ENCODE measurements at regions not wholly inside any gene's neighbourhood (a gene's known extent, or its start where the extent isn't known, plus 50 kb on each side); places are given as distances from the start of the nearest gene placed in this dataset.
"Not testable (repeated sequence)": the region's sequence is repeated elsewhere in the genome, so short reads cannot be mapped to it uniquely, and the experiment has no call there.

DNA sequence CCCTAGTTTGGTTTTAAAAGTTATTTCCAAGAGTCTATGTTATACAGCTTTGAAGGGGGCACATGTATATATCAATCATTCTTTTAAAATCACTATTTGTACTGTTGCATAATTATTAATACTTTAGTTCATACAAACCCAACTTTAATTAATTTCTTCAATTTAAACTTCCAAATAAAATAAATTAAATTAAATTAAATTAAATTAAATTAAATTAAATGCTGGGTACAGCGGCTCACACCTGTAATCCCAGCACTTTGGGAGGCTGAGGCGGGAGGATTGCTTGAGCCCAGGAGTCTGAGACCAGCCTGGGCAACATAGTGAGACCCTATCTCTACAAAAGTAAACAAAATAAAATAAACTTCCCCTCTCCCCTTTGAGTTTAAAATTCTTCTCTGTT lies 98.9 kb upstream of the MYO10 start:
- DNase-seq (ENCODE audit: low spot score) = not testable (repeated sequence)

DNA sequence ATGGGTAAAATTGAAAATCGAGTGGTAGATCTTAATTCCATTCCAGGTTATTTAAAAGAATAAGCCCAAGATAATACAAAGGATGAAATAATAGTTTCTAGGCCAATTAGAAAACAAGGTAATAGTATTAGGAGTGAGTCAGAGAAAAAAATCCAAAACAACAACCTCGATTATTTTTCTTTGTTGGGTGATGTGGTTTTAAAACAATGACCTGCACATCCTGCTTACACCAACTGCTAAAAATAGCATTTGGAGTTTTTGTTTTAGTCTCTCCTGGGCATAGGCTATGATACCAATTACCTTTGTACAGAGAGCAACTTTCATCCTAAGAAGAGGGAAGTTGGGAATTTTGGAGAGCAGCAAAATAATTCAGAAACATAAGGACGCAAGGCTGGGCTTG lies 101.7 kb upstream of the MYO10 start:
- peak; percentile 83 for DNase-seq (ENCODE audit: low spot score)

DNA sequence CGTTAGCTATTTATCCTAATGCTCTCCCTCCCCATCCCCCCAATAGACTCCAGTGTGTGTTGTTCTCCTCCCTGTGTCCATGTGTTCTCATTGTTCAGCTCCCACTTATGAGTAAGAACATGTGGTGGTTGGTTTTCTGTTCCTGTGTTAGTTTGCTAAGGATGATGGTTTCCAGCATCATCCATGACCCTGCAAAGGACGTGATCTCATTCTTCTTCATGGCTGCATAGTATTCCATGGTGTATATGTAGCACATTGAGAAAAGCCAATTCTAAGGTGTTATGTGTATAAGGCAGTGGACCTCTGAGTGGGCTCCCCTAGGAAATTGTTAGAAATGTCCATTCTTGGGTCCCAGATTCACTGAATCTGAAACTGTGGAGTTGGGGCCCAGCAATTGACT lies 103.1 kb upstream of the MYO10 start:
- DNase-seq (ENCODE audit: low spot score) = no peak

DNA sequence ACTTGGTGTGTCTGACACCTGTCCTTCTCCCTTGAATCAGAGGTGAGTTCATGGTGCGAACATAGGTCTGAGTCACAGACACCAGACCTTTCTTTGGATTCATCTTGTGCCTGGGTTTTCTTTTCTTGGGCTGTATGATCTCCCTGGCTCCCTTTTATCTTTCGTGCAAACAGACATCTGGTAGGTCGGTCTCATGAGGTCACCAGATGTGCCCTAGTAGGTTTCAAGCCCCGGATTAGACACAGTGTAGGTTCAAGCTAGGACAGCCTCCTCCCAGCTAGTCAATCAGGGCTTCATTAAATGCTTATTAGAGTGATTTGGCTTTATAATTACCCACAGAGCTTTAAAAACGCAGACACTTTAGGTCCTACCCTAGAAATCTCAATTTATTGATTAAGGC lies 106.0 kb upstream of the MYO10 start:
- DNase-seq (ENCODE audit: low spot score) = no peak

DNA sequence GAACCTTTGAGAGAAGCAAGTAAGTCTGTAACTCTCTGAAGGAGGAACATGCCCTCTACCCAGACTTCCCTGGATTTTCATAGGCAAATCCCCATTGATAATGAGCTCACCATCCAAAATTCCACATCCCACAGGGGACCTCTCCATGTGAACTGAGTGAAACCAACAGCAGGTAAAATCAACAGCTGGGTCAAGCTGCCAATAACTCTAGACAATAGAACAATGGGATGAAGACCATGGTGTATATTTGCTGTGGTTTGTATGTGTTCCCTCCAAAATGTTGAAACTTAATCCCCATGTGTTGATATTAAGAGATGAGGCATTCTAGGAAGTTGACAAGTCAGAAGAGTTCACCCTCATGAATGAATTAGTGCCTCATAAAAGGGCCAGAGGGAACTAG lies 110.2 kb upstream of the MYO10 start:
- DNase-seq (ENCODE audit: low spot score) = no peak

DNA sequence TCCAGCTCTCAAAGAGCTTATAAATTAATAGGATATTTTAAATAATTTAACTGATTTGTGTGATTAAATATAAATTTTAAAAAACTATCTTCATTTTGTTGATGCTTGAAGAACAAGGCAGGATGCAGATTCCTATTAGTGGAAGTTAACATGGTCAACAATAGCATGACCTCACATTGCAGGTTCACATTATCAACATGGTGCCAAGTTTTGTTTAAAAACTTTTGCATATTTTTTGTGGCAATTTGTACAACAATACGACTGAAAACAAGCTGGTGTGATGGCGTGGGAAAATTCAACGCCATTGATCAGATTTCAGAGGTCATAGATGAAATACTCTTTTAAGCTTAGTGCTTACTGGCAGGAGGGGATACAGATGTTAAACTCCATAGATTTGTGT lies 114.1 kb upstream of the MYO10 start:
- DNase-seq (ENCODE audit: low spot score) = no peak

DNA sequence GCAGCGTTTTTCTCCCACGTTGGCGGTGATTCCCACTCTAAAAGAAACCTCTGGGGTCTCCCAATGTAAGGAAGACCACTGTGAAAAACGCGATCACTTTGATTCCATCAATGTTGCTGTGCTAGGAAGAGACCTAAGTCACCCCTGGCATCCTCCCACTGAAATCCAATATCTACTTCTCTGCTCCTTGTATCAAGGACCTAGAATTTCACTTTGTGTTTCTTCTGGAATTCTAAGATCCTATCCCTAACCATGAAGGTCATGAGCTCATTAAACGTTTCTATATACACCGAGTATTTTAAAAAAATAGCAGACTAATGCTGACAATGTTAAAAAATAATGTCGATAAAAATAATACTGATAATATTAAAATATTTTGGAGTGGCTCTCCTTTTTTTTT lies 118.8 kb upstream of the MYO10 start:
- DNase-seq (ENCODE audit: low spot score) = no peak

DNA sequence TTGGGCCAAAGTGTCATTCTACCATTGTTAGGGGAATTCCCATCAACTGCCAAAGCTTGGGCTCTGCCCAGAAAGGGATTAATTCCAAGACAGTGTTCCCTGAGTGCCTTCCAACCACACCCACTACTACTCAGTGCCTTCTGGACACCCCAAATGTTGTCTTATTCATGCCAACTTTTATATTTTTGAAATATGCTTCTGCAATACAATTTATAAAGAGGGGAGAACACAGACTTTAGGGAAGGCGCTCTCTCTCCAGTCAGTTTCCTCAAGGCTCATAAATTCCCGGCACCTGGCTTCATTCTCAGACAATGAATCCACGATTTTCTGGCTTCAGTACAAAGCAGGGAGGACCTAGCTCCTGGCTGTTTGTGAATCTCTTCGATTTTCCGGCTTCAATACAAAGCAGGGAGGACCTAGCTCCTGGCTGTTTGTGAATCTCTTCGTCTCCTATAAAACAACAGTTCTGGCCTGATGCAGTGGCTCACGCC lies 120.1 kb upstream of the MYO10 start:
- peak; percentile 82 for DNase-seq (ENCODE audit: low spot score)

DNA sequence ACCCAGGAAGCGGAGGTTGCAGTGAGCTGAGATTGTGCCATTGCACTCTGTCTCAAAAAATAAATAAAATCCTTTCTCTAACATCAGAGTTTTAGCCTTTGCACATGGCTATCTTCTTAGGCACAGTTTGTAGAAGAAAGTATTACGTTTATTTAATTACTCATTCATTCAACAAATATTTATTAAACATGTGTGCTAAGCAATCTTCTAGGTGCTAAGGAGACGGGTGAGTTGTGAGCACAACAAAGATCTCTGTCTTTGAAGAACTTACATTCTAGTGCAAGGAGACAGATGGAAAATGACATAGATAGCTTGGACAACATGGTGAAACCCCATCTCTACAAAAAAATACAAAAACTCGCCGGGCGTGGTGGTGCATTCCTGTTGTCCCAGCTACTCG lies 122.3 kb upstream of the MYO10 start:
- DNase-seq (ENCODE audit: low spot score) = no peak

DNA sequence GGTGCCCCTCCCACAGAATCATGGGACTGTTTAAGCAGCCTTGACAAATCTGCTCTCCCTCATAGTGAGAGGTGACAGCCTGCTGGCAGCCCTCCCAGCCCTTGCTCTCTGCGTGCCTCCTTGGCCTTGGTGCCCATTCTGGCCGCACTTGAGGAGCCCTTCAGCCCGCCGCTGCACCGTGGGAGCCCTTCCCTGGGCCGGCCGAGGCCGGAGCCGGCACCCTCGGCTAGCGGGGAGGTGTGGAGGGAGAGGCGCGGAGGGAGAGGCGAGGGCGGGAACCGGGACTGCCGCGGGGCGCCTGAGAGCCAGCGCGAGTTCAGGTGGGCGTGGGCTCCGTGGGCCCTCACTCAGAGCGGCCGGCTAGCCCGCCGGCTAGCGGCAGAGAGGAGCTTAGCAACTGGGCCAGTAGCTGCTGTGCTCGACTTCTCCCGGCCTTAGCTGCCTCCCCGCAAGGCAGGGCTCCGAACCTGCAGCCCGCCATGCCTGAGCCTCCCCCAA lies 125.9 kb upstream of the MYO10 start:
- DNase-seq (ENCODE audit: low spot score) = no peak

DNA sequence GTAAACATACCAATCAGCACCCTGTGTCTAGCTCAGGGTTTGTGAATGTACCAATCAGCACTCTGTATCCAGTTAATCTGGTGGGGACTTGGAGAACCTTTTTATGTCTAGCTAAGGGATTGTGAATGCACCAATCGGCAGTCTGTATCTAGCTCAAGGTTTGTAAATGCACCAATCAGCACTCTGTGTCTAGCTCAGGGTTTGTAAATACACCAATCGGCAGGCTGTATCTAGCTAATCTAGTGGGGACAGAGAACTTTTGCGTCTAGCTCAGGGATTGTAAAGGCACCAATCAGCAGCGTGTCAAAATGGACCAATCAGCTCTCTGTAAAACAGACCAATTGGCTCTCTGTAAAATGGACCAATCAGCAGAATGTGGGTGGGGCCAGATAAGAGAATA lies 126.7 kb upstream of the MYO10 start:
- DNase-seq (ENCODE audit: low spot score) = not testable (repeated sequence)

DNA sequence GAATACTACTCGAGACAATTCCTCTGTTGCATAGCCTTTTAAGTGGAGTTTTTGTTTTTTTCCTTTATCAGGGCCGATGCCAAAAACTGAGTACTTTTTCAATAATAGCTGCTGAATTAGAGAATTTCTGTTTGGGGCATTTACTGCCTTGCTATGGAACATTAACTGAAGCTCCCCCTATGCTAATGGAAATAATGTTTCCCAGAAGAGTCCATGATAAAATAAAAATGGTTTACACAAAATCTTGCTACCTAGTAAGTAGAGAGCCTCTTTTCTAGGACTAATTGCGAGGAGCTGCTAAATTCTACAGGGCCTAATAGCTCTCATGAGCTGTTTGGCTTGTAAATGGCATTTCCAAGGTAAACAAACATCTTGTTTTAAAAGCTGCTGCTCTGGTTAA lies 128.2 kb upstream of the MYO10 start:
- DNase-seq (ENCODE audit: low spot score) = no peak

DNA sequence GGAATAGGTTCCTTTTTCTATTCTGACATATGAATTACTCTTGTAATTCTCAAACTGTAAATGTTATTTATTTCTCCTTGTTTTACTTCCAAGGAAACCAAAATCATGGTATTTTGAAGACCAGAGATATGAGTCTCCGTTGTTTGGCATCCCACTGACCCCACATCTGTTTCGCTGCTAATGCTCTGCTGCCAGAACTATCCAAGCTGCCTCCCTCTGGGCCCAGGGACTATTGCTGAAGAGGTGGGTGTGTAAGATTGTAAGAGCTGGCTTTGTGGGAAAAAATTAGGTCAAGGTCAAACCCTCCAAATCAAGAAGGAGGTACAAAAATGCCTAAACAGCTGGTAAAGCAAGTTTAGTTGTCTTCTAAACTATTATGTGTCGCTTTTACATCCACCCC lies 129.4 kb upstream of the MYO10 start:
- DNase-seq (ENCODE audit: low spot score) = no peak

DNA sequence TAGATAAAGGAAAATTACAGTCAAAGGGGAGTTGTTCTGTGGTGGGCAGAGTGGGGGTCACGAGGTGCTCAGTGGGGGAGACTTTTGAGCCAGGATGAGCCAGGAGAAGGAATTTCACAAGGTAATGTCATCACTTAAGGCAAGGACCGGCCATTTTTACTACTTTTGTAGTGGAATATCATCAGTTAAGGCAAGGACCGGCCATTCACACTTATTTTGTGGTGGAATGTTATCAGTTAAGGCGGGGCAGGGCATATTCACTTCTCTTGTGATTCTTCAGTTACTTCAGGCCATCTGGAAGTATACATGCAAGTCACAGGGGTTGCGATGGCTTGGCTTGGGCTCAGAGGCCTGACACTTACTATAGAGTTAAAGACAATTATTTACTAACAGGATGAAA lies 129.9 kb upstream of the MYO10 start:
- not testable (repeated sequence) for DNase-seq (ENCODE audit: low spot score)

DNA sequence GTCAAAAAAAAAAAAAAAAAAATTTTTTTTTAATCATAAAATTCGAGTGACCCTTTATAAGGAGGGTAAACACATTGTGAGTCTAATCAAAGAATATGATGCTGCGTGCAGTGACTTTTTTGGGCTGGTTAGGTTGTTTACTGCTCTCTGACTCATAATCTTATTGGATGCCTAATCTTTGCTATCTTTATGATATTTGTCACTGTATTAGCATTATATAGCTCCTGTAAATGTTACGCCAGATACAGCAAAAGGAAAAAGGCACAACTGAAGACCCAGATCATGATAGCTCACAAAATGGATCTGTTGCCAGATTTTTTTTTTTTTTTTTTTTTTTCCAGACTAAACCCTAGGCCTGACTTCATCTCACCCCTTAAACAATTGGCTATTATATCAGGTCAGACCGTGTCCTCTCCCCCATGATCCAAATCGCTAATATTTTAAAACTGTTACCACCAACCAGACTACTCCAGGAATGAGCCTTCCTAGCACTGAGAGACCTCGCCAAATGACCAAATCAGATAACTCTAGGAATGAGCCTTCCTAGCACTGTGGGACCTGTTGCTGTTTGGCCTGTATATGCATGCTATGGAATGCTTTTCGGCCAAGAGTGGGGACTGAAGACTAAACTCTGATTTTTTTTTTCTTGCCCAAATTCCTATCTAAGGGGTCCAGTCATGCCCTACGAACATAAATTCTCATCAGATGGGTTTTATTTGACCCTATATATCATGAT lies 131.7 kb upstream of the MYO10 start:
- DNase-seq (ENCODE audit: low spot score) = no peak

DNA sequence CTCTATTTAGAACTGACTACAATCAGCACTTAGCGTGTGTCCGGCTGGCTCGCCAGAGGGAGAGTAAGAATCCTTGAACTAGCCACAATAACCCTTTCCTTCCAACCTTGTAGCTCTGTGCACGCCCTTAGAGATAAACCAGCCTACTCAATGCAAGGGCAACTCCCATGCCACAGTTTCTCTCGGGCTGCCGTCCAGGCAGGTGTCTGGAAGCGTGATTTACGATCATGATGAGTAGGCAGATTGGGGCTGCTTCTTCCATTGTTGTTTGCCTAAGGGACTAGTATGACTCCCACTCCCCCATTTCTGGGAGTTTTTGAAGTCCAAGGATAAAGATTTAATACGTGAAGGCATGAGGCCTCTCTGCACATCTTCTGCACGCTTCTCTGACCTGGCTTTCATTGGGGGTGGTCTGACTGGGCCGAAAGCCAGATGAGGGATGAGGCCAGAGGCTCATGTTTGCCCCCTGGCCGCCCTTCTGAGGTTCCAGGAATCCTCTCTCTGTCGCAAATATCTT lies 134.0 kb upstream of the MYO10 start:
- peak; percentile 70 for DNase-seq (ENCODE audit: low spot score)

DNA sequence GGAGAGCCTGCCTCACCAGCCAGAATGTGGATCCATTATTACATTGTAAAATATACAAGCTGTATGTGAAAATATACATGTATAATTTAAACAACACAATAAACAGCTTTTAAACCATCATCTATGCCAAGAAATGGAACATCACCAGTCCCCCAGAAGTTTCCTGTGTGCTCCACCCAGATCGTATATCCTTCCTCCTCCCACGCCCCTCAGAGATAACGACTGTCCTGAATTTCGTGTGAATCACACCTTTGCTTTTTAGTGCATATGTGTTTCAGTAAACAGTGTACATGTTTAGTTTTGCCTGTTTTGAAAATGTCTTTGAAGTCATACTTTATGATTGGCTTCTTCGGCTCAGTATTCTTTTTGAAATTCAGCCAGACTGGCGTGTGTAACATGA lies 134.6 kb upstream of the MYO10 start:
- DNase-seq (ENCODE audit: low spot score) = no peak

DNA sequence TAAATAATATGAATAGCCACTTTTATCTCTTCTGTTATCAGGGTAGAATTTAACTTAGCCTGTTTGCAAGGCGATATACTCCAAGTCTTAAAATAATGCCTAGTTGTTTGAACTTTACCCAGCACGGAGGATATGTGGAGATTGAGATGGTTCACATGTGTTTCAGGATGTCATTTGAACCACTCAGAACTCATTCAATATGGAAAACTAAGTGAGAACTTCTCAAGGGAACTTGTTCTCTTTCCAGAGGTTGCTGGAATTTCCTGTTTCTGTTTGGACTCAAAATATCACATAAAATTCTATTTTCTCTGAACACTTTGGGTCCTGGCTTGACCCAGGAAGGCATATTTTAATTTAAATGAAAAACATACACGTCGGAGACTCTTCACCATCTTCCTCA lies 139.1 kb upstream of the MYO10 start:
- DNase-seq (ENCODE audit: low spot score) = no peak

DNA sequence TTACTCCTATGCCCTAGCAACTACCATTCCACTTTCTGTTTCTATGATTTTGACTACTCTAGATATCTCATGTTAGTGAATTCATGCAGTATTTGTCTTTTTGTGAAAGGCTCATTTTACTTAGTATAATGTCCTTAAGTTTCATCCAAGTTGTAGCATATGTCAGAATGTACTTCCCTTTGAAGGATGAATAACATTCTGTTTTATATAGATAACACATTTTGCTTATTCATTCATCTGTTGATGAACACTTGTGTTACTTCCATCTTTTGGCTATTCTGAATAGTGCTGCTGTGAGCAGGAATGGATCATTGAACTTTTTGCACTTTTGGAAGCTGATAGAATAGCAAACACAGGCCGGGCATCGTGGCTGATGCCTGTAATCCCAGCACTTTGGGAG lies 140.2 kb upstream of the MYO10 start:
- no peak for DNase-seq (ENCODE audit: low spot score)

DNA sequence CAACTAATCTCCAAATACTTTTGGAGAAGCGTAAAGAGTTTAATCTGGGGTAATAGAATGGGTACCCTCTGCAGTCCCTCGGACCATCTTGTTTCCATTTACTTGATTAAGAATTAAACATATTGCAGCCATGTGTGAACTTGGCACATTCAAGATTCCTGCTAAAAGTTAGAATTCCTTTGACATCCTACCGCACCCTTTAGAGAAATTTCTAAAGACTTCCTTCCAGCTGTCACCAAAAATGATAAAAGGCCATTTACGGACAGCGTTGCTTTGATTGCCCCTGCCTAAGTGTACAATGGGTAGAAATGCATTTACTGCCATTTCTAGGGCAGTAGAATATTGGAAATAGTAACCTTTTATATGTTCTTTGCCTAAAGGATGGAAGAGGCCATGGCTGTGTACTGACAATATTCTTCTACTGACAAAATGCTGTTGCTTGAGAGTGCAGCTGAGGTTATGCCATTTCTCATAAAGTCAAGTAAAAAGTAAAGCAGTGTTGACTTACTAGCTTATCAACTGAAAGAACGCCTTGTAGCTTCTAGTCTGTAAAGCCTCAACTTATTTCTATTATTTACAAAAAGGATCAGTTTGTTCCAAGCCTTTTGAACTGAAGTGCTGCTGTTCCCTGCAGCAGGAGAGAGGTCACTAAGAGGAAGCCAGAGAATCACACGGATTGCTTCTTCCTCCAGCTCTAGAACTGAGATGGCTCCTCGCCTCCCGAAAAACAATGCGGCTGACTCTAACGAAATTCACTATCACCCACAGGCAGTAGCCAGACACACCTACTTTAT lies 139.8 kb upstream of the BASP1 start:
- no peak for DNase-seq (ENCODE audit: low spot score)

DNA sequence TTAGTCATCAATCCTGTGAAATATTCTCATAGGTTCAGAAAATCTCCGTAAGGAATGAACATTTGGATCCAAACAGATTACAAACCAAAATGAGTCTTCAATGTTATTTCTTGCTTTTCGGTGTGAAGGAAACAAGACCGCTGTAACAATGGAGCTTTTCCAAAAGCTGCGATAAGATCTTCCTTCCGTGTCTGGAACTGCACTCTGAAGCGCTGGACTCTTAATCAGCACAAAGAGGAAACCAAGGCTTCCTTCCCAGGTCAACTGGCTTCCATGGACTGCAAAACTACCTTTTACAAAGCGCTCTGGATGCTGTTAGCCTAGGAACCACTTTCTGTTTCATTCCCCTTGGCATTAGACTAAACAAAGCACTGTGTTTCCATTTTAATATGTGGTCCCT lies 137.9 kb upstream of the BASP1 start:
- DNase-seq (ENCODE audit: low spot score) = no peak

DNA sequence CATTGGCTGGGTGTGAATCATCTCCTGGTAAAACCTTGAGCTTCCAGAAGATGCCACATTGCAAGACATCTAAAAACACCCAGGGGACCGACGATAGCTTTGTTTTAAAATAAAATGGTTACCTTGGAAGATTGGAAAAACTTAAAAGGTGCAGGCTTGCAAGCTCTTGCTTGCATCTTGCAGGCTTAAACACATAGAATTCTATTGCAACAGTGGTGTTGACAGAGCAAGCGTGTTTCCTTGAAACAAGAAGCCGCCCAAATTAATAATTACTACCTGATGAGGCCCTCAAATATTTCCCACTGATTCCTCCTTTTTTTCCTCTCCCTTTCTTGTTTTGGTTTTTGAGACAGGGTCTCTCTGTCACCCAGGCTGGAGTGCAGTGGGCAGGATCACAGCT lies 137.1 kb upstream of the BASP1 start:
- no peak for DNase-seq (ENCODE audit: low spot score)

DNA sequence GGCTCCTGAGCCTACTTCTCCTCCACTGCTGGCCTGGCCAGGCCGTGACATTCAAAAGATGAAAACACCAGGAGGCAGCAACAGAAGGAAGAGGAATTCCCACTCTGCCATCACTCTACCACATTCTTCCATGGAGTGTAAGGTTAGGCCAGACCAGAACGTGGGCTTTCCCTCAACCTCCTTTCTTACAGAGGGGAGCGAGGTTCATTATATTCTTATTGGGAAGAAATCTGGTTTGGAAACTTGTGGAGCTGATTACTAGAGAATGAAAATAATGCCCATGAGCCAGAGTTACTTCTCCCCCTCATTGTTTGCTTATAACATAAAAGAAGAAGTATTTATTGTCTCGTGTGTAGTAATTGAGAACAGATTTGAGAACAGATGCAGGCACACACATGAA lies 136.3 kb upstream of the BASP1 start:
- no peak for DNase-seq (ENCODE audit: low spot score)
